ENCODE measurements at regions not wholly inside any gene's neighbourhood (a gene's known extent, or its start where the extent isn't known, plus 50 kb on each side); places are given as distances from the start of the nearest gene placed in this dataset.

GRCh38 chr1:224513383-224513782, 78.8 kb upstream of the WDR26 start:
- TF ChIP-seq EZH2phosphoT487 (IDR thresholded peaks at IDR 0.05; ENCODE audit: borderline replicate concordance, low read length) (no peak), EZH2 (IDR thresholded peaks at IDR 0.05; ENCODE audit: low read length, unreplicated experiment) (no peak), CTCF (conservative IDR thresholded peaks at IDR 0.05; ENCODE audit: low read depth, low read length) (no peak)
- POLR2A ChIA-PET (ENCODE audit: unreplicated experiment) = interaction anchor here (1.1 kb wide), 1 partner anchor 409 kb away, joined by 3 read pairs; no protein-coding TSS in a partner anchor
- H3K79me2 ChIP-seq (ENCODE audit: low read length) = no peaks in the 10 kb centered on the region
- H3K27me3 ChIP-seq (ENCODE audit: low read length) = no peaks in the 10 kb centered on the region
- H3K4me3 ChIP-seq (ENCODE audit: low read length) = no peak overlapping the region
- H2AFZ ChIP-seq (ENCODE audit: low read length) = 0 out of 2 replicates have a peak overlapping the region, but pooled peaks have one; percentile 1
- H3K9ac ChIP-seq (ENCODE audit: low read length) = no peak overlapping the region
- peaks cover 20% of the 10 kb centered on the region for H3K4me1 ChIP-seq (ENCODE audit: insufficient read depth, low read length)
- no peak overlapping the region for H3K27ac ChIP-seq (ENCODE audit: low read length)
- no peak for DNase-seq
- no peak for ATAC-seq
- intact Hi-C loops (cut with micrococcal nuclease) = loop anchor here (1.0 to 2.0 kb wide), 4 partner anchors 29 to 409 kb away; no protein-coding TSS in a partner anchor
- H4K20me1 ChIP-seq (ENCODE audit: low read length) = no peaks in the 10 kb centered on the region
- no peaks in the 10 kb centered on the region for H3K9me2 ChIP-seq (replicated peaks; ENCODE audit: low read length)
- H3K4me2 ChIP-seq (ENCODE audit: low read length) = no peak overlapping the region
- CTCF ChIA-PET = interaction anchor here (0.5 to 1.3 kb wide), 7 partner anchors 24 to 411 kb away, joined by 3 to 11 read pairs (median 3); no protein-coding TSS in a partner anchor
- no peaks in the 10 kb centered on the region for H3K9me3 ChIP-seq (ENCODE audit: low read length)
- BruUV-seq (replicated peaks) = no TSS peak
- no peaks in the 10 kb centered on the region for H3F3A ChIP-seq (ENCODE audit: low read length, unreplicated experiment)
- no peaks in the 10 kb centered on the region for H3K36me3 ChIP-seq (ENCODE audit: low read depth, low read length)

GRCh38 chr1:224513787-224514209, 79.2 kb upstream of the WDR26 start:
- no peaks in the 10 kb centered on the region for H4K20me1 ChIP-seq (ENCODE audit: low read length)
- H3K36me3 ChIP-seq (ENCODE audit: low read depth, low read length) = no peaks in the 10 kb centered on the region
- no peak overlapping the region for H3K9ac ChIP-seq (ENCODE audit: low read length)
- BruUV-seq (replicated peaks) = no TSS peak
- ATAC-seq = peak; percentile 95
- intact Hi-C loops (cut with micrococcal nuclease) = loop anchor here (1.0 to 2.0 kb wide), 5 partner anchors 29 to 409 kb away; no protein-coding TSS in a partner anchor
- TF ChIP-seq CTCF (conservative IDR thresholded peaks at IDR 0.05; ENCODE audit: low read depth, low read length) (peak; percentile 98), EZH2phosphoT487 (IDR thresholded peaks at IDR 0.05; ENCODE audit: borderline replicate concordance, low read length) (no peak)
- peaks cover 25% of the 10 kb centered on the region for H3K4me1 ChIP-seq (ENCODE audit: insufficient read depth, low read length)
- no peak overlapping the region for H3K4me3 ChIP-seq (ENCODE audit: low read length)
- no peaks in the 10 kb centered on the region for H3K9me2 ChIP-seq (replicated peaks; ENCODE audit: low read length)
- H3K79me2 ChIP-seq (ENCODE audit: low read length) = no peaks in the 10 kb centered on the region
- CTCF ChIA-PET = interaction anchor here (0.6 to 2.0 kb wide), 2 partner anchors 15 to 409 kb away, joined by 4 to 6 read pairs; no protein-coding TSS in a partner anchor
- H3K27me3 ChIP-seq (ENCODE audit: low read length) = no peaks in the 10 kb centered on the region
- H3K4me2 ChIP-seq (ENCODE audit: low read length) = no peak overlapping the region
- H3K9me3 ChIP-seq (ENCODE audit: low read length) = no peaks in the 10 kb centered on the region
- peak; percentile 97 for DNase-seq
- H3F3A ChIP-seq (ENCODE audit: low read length, unreplicated experiment) = no peaks in the 10 kb centered on the region
- H3K27ac ChIP-seq (ENCODE audit: low read length) = no peak overlapping the region
- POLR2A ChIA-PET (ENCODE audit: unreplicated experiment) = no interaction called here
- peak overlapping the region; percentile 40 for H2AFZ ChIP-seq (ENCODE audit: low read length)

GRCh38 chr1:224517171-224517570, 82.6 kb upstream of the WDR26 start:
- H4K20me1 ChIP-seq (ENCODE audit: low read length) = no peaks in the 10 kb centered on the region
- ChIA-PET CTCF (no interaction called here), POLR2A (ENCODE audit: unreplicated experiment) (interaction anchor here (0.7 kb wide), 1 partner anchor 127 kb away, joined by 4 read pairs; no protein-coding TSS in a partner anchor)
- ATAC-seq = peak; percentile 14; the same call in 1 of the 2 replicates
- H3K4me2 ChIP-seq (ENCODE audit: low read length) = no peak overlapping the region
- no TSS peak for BruUV-seq (replicated peaks)
- no peaks in the 10 kb centered on the region for H3K79me2 ChIP-seq (ENCODE audit: low read length)
- TF ChIP-seq CTCF (conservative IDR thresholded peaks at IDR 0.05; ENCODE audit: low read depth, low read length) (no peak), EZH2phosphoT487 (IDR thresholded peaks at IDR 0.05; ENCODE audit: borderline replicate concordance, low read length) (no peak), EZH2 (IDR thresholded peaks at IDR 0.05; ENCODE audit: low read length, unreplicated experiment) (no peak)
- no peak overlapping the region for H3K9ac ChIP-seq (ENCODE audit: low read length)
- H3K4me3 ChIP-seq (ENCODE audit: low read length) = no peak overlapping the region
- no peaks in the 10 kb centered on the region for H3K27me3 ChIP-seq (ENCODE audit: low read length)
- H3K36me3 ChIP-seq (ENCODE audit: low read depth, low read length) = no peaks in the 10 kb centered on the region
- intact Hi-C loops (cut with micrococcal nuclease) = no loop called here
- no peak overlapping the region for H2AFZ ChIP-seq (ENCODE audit: low read length)
- H3K9me2 ChIP-seq (replicated peaks; ENCODE audit: low read length) = no peaks in the 10 kb centered on the region
- no peak overlapping the region for H3K27ac ChIP-seq (ENCODE audit: low read length)
- H3F3A ChIP-seq (ENCODE audit: low read length, unreplicated experiment) = no peaks in the 10 kb centered on the region
- no peaks in the 10 kb centered on the region for H3K9me3 ChIP-seq (ENCODE audit: low read length)
- peak; percentile 30 for DNase-seq
- H3K4me1 ChIP-seq (ENCODE audit: insufficient read depth, low read length) = peaks cover 15% of the 10 kb centered on the region

Measured in PC-3 (cell line).